IMR-90 (cell line): ENCODE measurements at regions not wholly inside any gene's neighbourhood (a gene's known extent, or its start where the extent isn't known, plus 50 kb on each side); places are given as distances from the start of the nearest gene placed in this dataset.

Experiments
- ATAC-seq: fragments of 200-7000 bp; cut with Tn5 transposase; 2 replicates; pipeline ENCODE4 v1.9.1; 2020; ENCODE audit warnings: low read depth, mild to moderate bottlenecking, moderate library complexity
- BruUV-seq: library from RNA; stranded (reverse); fragments of 400-500 nt; replicated peaks from 2 replicates; lab custom pipeline; 2021; lab: Mats Ljungman, UMichigan
- CTCF ChIA-PET: fragments of 300-600 bp; formaldehyde crosslinking; extraction: SDS; loops from one replicate; lab custom pipeline; 2021; ENCODE audit warnings: antibody characterized with exemption; lab: Yijun Ruan, JAX
- POLR2A ChIA-PET: fragments of 300-600 bp; sonication (Branson Sonifier 250); formaldehyde crosslinking; loops from one replicate; lab custom pipeline; 2022; ENCODE audit warnings: antibody characterized with exemption; ENCODE audit not compliant: unreplicated experiment; lab: Charles Lee
- DNase-seq: peaks from one replicate; pipeline ENCODE4 v3.0.0; 2013
- H2AFZ ChIP-seq: replicated peaks from 2 replicates; pipeline ENCODE3; 2013; ENCODE audit warnings: low read length, mild to moderate bottlenecking; ENCODE audit not compliant: poor library complexity
- H2AK5ac ChIP-seq: 2 replicates; pipeline ENCODE4 v1.6.1; 2013; ENCODE audit warnings: low read depth, low read length, inconsistent platforms
- H2AK9ac ChIP-seq: replicated peaks from 2 replicates; pipeline ENCODE3; 2013; ENCODE audit warnings: mild to moderate bottlenecking, low read depth, low read length, moderate library complexity; ENCODE audit not compliant: poor library complexity
- H2BK120ac ChIP-seq: 2 replicates; pipeline ENCODE4 v1.6.1; 2013; ENCODE audit warnings: low read depth, low read length, inconsistent platforms
- H2BK15ac ChIP-seq: 3 replicates; pipeline ENCODE4 v1.6.1; 2013; ENCODE audit warnings: low read depth, low read length, inconsistent platforms
- H2BK20ac ChIP-seq: 2 replicates; pipeline ENCODE4 v1.6.1; 2013; ENCODE audit warnings: low read depth, mild to moderate bottlenecking, inconsistent platforms, low read length, moderate library complexity
- H2BK5ac ChIP-seq: 2 replicates; pipeline ENCODE4 v1.6.1; 2013; ENCODE audit warnings: mild to moderate bottlenecking, low read depth, low read length, inconsistent platforms; ENCODE audit not compliant: poor library complexity, severe bottlenecking
- H3K14ac ChIP-seq: replicated peaks from 2 replicates; pipeline ENCODE4 v1.6.1; 2013; ENCODE audit warnings: low read depth, low read length, inconsistent platforms
- H3K18ac ChIP-seq: 2 replicates; pipeline ENCODE4 v1.6.1; 2013; ENCODE audit warnings: low read depth, low read length, control low read depth
- H3K23ac ChIP-seq: 2 replicates; pipeline ENCODE4 v1.6.1; 2013; ENCODE audit warnings: low read depth, low read length, inconsistent platforms
- H3K27ac ChIP-seq: 2 replicates; pipeline ENCODE4 v1.5.1; 2013; ENCODE audit warnings: mild to moderate bottlenecking, control low read depth, low read length; ENCODE audit not compliant: insufficient read depth
- H3K27me3 ChIP-seq: 2 replicates; pipeline ENCODE4 v1.6.1; 2013; ENCODE audit warnings: low read length; ENCODE audit not compliant: control insufficient read depth, insufficient read depth
- H3K36me3 ChIP-seq: 2 replicates; pipeline ENCODE4 v1.6.1; 2013; ENCODE audit warnings: low read length, mixed read lengths; ENCODE audit not compliant: control insufficient read depth, insufficient read depth
- H3K4ac ChIP-seq: 2 replicates; pipeline ENCODE4 v1.6.1; 2013; ENCODE audit warnings: low read depth, low read length, inconsistent platforms
- H3K4me1 ChIP-seq: 2 replicates; pipeline ENCODE4 v1.6.1; 2013; ENCODE audit warnings: low read length, mixed read lengths; ENCODE audit not compliant: control insufficient read depth, insufficient read depth
- H3K4me2 ChIP-seq: 2 replicates; pipeline ENCODE4 v1.6.1; 2013; ENCODE audit warnings: low read depth, mild to moderate bottlenecking, control low read depth, low read length, moderate library complexity
- H3K4me3 ChIP-seq: 2 replicates; pipeline ENCODE4 v1.5.1; 2013; ENCODE audit warnings: low read depth, mild to moderate bottlenecking, control low read depth, low read length, moderate library complexity; ENCODE audit not compliant: insufficient read depth
- H3K56ac ChIP-seq: 2 replicates; pipeline ENCODE4 v1.6.1; 2013; ENCODE audit warnings: low read length, inconsistent platforms; ENCODE audit not compliant: insufficient read depth; ENCODE audit errors: extremely low read depth
- H3K79me1 ChIP-seq, 2 experiments: 2 replicates each; pipeline ENCODE4 v1.6.1; 2013; ENCODE audit warnings: low read length in 2 of 2, inconsistent platforms in 1 of 2, low read depth in 1 of 2
- H3K9ac ChIP-seq: 2 replicates; pipeline ENCODE4 v1.6.1; 2013; ENCODE audit warnings: low read depth, low read length, control low read depth
- H3K9me1 ChIP-seq: 2 replicates; pipeline ENCODE4 v1.6.1; 2013; ENCODE audit warnings: low read length, inconsistent platforms; ENCODE audit not compliant: insufficient read depth
- H3K9me3 ChIP-seq: 2 replicates; pipeline ENCODE4 v1.6.1; 2013; ENCODE audit warnings: low read length; ENCODE audit not compliant: control insufficient read depth, insufficient read depth
- H4K20me1 ChIP-seq: 2 replicates; pipeline ENCODE4 v1.6.1; 2013; ENCODE audit warnings: low read length, inconsistent platforms; ENCODE audit not compliant: insufficient read depth
- H4K5ac ChIP-seq: 2 replicates; pipeline ENCODE4 v1.6.1; 2013; ENCODE audit warnings: mild to moderate bottlenecking, low read depth, low read length, control low read depth
- H4K8ac ChIP-seq, 2 experiments: 2 replicates each; pipeline ENCODE4 v1.6.1; 2013; ENCODE audit warnings: low read depth in 2 of 2, low read length in 2 of 2, control low read depth in 1 of 2, inconsistent platforms in 1 of 2
- H4K91ac ChIP-seq: 2 replicates; pipeline ENCODE4 v1.6.1; 2013; ENCODE audit warnings: low read depth, low read length, inconsistent platforms; ENCODE audit not compliant: insufficient read depth
- BHLHE40 ChIP-seq: fragments of 150-350 bp; IDR thresholded peaks from 2 replicates; pipeline ENCODE4 v1.6.1; 2016; ENCODE audit warnings: mild to moderate bottlenecking, low read depth, low read length
- CEBPB ChIP-seq: IDR thresholded peaks from 2 replicates; pipeline ENCODE4 v1.6.1; 2012; ENCODE audit warnings: low read depth, low read length, improper control_type of control experiment
- CHD1 ChIP-seq: IDR thresholded peaks from 2 replicates; pipeline ENCODE4 v1.6.1; 2012; ENCODE audit warnings: low read depth, low read length, improper control_type of control experiment
- FOS ChIP-seq: fragments of 150-350 bp; IDR thresholded peaks from 2 replicates; pipeline ENCODE4 v1.6.1; 2016; ENCODE audit warnings: low read depth, low read length
- MAFK ChIP-seq: IDR thresholded peaks from 2 replicates; pipeline ENCODE4 v1.6.1; 2012; ENCODE audit warnings: low read depth, low read length, improper control_type of control experiment
- MAZ ChIP-seq: IDR thresholded peaks from 2 replicates; pipeline ENCODE4 v1.6.1; 2012; ENCODE audit warnings: low read depth, mild to moderate bottlenecking, low read length, improper control_type of control experiment, moderate library complexity, borderline replicate concordance
- MXI1 ChIP-seq: IDR thresholded peaks from 2 replicates; pipeline ENCODE4 v1.6.1; 2012; ENCODE audit warnings: low read depth, mild to moderate bottlenecking, low read length, moderate library complexity, borderline replicate concordance
- NFE2L2 ChIP-seq: fragments of 150-350 bp; IDR thresholded peaks from 2 replicates; pipeline ENCODE4 v1.6.1; 2016; ENCODE audit warnings: low read depth, mild to moderate bottlenecking, low read length
- POLR2A ChIP-seq: IDR thresholded peaks from 2 replicates; pipeline ENCODE4 v1.6.1; 2012; ENCODE audit warnings: mild to moderate bottlenecking, low read depth, low read length
- RAD21 ChIP-seq: IDR thresholded peaks from 2 replicates; pipeline ENCODE4 v1.6.1; 2012; ENCODE audit warnings: low read length, improper control_type of control experiment
- RCOR1 ChIP-seq: IDR thresholded peaks from 2 replicates; pipeline ENCODE4 v1.6.1; 2012; ENCODE audit warnings: mild to moderate bottlenecking, low read length, improper control_type of control experiment; ENCODE audit not compliant: insufficient replicate concordance
- RFX5 ChIP-seq: IDR thresholded peaks from 2 replicates; pipeline ENCODE4 v1.8.0; 2012; ENCODE audit warnings: low read depth, mild to moderate bottlenecking, low read length, moderate library complexity
- SMC3 ChIP-seq: fragments of 150-350 bp; IDR thresholded peaks from 2 replicates; pipeline ENCODE4 v1.6.1; 2016; ENCODE audit warnings: low read depth, mild to moderate bottlenecking, antibody characterized with exemption, low read length, moderate library complexity
- WGBS, 2 experiments: methylation state at CpG; one replicate each; pipeline versions ENCODE4 v1.1.5 to v1.1.7; 2013; ENCODE audit warnings: missing lambda C conversion rate in 2 of 2; ENCODE audit not compliant: insufficient read length in 1 of 2; ENCODE audit errors: extremely low coverage in 2 of 2; 5-methylcytosine and 5-hydroxymethylcytosine counted together
- dilution Hi-C: fragments of 300-500 bp; cut with HindIII; formaldehyde crosslinking; loops from one replicate; pipeline ENCODE4 v1.14.3; 2018; ENCODE audit warnings: low sequenced_read_pairs; ENCODE audit not compliant: unreplicated experiment
- in situ Hi-C: fragments of 300-500 bp; cut with MboI; formaldehyde crosslinking; loops from 3 replicates; pipeline ENCODE4 v1.14.3; 2019; ENCODE audit warnings: low sequenced_read_pairs, inconsistent platforms, mixed read lengths
- intact Hi-C: fragments of 100-400 bp; cut with micrococcal nuclease; formaldehyde crosslinking; loops from 2 replicates; pipeline ENCODE4 v1.10.0; 2022
- TF ChIP-seq, protein P1 (sequence below): fragments of 150-350 bp; IDR thresholded peaks from 2 replicates; pipeline ENCODE4 v1.6.1; 2017; ENCODE audit warnings: mild to moderate bottlenecking, antibody characterized with exemption, low read length, low read depth

DNA sequence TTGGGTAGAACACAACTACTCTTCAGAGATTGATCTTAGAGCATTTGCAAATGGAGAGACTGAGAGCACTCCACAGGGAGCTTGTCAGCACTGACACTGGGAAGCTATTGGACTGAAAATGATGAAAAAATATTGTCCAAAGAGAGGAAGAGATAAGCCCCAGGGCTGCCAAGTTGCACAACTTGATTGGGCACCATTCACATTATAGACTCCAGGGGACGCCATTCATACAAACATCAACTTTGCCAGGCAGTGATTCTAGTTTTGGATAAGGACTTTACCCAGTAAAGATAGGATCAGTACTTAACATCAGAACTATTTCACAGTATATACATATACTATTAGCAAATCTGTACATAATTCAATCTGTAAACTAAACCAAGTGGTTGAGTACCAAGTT lies 79.6 kb upstream of the MYCN start:
- H3K4me1 ChIP-seq, result no peaks in the 10 kb centered on the region
- H3K9ac ChIP-seq, result no peak overlapping the region
- H3K18ac ChIP-seq, result no peak overlapping the region
- H4K20me1 ChIP-seq, result no peaks in the 10 kb centered on the region
- POLR2A ChIA-PET, result no interaction called here
- H2AK9ac ChIP-seq, result no peak overlapping the region
- no peak overlapping the region for H4K5ac ChIP-seq
- in situ Hi-C loops, result no loop called here
- H3K4ac ChIP-seq, result no peak overlapping the region
- H3K79me1 ChIP-seq, result no peaks in the 10 kb centered on the region
- H4K91ac ChIP-seq, result no peak overlapping the region
- no peak overlapping the region for H3K4me3 ChIP-seq
- H3K27me3 ChIP-seq, result no peaks in the 10 kb centered on the region
- H3K36me3 ChIP-seq, result no peaks in the 10 kb centered on the region
- CTCF ChIA-PET, result no interaction called here
- DNase-seq (no peak), ATAC-seq (no peak)
- H2AFZ ChIP-seq, result no peak overlapping the region
- no peak overlapping the region for H3K27ac ChIP-seq
- dilution Hi-C loops, result no loop called here
- H3K23ac ChIP-seq, result no peak overlapping the region
- no peak overlapping the region for H2BK120ac ChIP-seq
- H2AK5ac ChIP-seq, result no peak overlapping the region
- H3K56ac ChIP-seq, result no peak overlapping the region
- H3K14ac ChIP-seq, result no peak overlapping the region
- no peak overlapping the region for H2BK20ac ChIP-seq
- WGBS, 2 experiments, result no CpG with 5 or more reads among the region's 1 CpG
- intact Hi-C loops, result no loop called here
- H3K9me3 ChIP-seq, result peaks cover 10% of the 10 kb centered on the region
- no peaks in the 10 kb centered on the region for H3K9me1 ChIP-seq
- BruUV-seq, result no TSS peak
- no peak overlapping the region for H3K4me2 ChIP-seq
- TF ChIP-seq MAFK, result no peak
- no peak for TF ChIP-seq FOS
- no peak for TF ChIP-seq POLR2A
- no peak for TF ChIP-seq CEBPB
- no peak for TF ChIP-seq CHD1
- no peak for TF ChIP-seq RAD21
- TF ChIP-seq, protein P1, sequence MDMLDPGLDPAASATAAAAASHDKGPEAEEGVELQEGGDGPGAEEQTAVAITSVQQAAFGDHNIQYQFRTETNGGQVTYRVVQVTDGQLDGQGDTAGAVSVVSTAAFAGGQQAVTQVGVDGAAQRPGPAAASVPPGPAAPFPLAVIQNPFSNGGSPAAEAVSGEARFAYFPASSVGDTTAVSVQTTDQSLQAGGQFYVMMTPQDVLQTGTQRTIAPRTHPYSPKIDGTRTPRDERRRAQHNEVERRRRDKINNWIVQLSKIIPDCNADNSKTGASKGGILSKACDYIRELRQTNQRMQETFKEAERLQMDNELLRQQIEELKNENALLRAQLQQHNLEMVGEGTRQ, result no peak
- TF ChIP-seq MAZ, result no peak
- no peak for TF ChIP-seq SMC3
- TF ChIP-seq BHLHE40, result no peak
- TF ChIP-seq NFE2L2, result no peak
- no peak for TF ChIP-seq MXI1
- TF ChIP-seq RFX5, result no peak
- no peak for TF ChIP-seq RCOR1
- H2BK15ac ChIP-seq, result no peak overlapping the region
- H4K8ac ChIP-seq, result no peak overlapping the region
- no peak overlapping the region for H2BK5ac ChIP-seq
